GM12865 (cell line): ENCODE measurements at regions not wholly inside any gene's neighbourhood (a gene's known extent, or its start where the extent isn't known, plus 50 kb on each side); places are given as distances from the start of the nearest gene placed in this dataset.
"Not testable (repeated sequence)": the region's sequence is repeated elsewhere in the genome, so short reads cannot be mapped to it uniquely, and the experiment has no call there.

Experiments used
- DNase-seq: peaks from one replicate; pipeline ENCODE4 v3.0.0; 2010; ENCODE audit warnings: low read depth
- H3K4me3 ChIP-seq: 2 replicates; pipeline ENCODE4 v1.5.1; 2011; ENCODE audit warnings: mild to moderate bottlenecking, low read depth, low read length, control low read depth
- CTCF ChIP-seq: IDR thresholded peaks from 2 replicates; pipeline ENCODE4 v1.5.1; 2011; ENCODE audit warnings: low read length, control low read depth, low read depth, inconsistent platforms; ENCODE audit not compliant: insufficient read depth; ENCODE audit errors: missing control alignments

DNA sequence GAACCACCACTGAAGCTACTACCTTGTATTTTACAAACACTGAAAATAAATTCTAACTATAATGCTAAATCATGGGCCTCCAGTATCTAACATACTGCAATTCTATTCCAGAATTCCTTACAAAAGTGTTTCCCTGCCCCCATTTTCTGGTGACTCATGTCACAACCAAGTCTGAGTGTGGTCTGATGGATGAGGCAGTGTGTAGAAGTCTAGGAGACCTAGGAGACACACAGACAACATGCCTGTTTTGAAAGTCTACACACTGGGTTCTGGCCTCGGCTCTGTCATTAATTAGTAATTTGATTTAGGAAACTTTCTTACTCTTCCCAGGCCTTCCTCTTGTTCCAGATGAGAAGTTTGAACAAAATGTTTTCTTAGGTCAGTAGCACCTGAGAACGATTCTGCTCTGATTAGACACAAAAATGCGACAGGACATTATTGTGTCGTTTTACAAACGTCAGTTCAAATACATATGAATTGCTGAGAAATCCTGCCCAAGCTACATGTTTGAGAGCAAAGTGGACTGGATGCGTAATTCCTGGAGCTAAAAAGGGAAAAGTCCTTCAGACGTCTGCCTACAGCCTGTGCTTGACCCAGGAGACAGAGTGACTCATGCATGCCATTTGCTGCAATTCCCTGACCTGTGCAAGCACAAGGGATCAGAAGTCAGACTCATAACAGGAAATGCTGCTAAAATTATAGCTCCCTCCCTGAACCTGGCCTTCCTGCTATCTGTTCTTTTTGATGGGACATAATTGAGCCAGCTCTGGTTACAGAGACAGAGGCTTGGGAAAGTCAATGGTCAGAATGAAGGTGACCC lies 494.4 kb downstream of the SOX11 start:
- no peak overlapping the region for H3K4me3 ChIP-seq
- DNase-seq, result no peak
- TF ChIP-seq CTCF, result no peak

DNA sequence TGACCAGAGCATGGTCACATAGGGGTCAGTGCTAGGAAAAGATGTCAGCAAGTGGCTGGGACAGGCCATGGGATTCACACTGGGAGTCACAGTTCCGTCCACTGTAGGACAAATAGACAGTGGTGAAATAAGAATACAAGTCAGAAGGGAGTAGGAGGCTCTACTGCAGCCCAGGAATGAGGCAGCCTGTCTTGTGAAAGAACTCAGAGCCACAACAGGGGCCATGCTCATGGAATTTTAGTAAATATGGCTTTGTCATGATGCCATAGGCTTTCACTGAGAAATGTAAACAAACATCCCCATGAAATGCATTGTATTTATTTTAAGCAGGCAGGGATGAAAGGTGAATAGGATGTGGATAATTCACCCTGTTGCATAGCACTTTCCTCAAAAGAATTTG lies 504.3 kb downstream of the SOX11 start:
- no peak overlapping the region for H3K4me3 ChIP-seq
- TF ChIP-seq CTCF, result no peak
- no peak for DNase-seq

DNA sequence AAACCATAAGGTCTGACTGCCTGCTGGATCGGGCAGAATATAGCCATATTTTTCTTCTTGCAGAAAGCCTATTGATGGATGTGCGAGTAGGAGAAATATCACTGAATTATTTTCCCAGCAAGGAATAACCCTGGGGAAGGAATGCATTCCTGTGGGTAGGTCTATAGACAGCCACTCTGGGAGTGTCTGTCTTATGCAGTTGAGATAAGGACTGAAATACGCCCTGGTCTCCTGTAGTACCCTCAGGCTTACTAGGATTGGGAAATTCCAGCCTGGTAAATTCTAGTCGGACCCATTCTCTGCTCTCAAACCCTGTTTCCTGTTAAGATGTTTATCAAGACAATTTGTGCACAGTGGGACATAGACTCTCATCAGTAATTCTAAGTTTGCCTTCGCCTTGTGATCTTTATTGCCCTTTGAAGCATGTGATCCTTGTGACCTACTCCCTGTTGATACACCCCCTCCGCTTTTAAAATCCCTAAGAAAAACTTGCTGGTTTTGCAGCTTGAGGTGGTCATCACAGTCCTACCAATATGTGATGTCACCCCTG lies 506.3 kb downstream of the SOX11 start:
- not testable (repeated sequence) for H3K4me3 ChIP-seq, DNase-seq

DNA sequence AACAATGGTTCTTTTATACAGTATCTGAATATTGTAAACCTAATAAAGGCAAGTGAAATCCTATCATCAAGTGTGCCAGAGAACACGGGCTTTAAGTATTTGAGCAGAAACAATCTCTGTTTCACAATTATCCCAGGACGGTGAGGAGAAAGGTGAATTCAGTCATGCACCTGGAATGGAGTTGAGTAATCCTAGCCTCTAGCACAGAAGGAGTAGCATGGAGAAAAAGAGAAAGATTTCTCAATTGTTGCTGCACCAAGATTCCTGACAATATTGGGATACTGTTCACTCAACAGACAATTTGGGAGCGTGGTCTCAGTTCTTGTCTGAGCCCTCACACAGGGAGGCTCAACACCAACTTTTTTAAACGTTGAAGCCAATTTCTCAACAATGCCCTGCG lies 510.6 kb downstream of the SOX11 start:
- no peak for DNase-seq
- no peak overlapping the region for H3K4me3 ChIP-seq
- TF ChIP-seq CTCF, result no peak

DNA sequence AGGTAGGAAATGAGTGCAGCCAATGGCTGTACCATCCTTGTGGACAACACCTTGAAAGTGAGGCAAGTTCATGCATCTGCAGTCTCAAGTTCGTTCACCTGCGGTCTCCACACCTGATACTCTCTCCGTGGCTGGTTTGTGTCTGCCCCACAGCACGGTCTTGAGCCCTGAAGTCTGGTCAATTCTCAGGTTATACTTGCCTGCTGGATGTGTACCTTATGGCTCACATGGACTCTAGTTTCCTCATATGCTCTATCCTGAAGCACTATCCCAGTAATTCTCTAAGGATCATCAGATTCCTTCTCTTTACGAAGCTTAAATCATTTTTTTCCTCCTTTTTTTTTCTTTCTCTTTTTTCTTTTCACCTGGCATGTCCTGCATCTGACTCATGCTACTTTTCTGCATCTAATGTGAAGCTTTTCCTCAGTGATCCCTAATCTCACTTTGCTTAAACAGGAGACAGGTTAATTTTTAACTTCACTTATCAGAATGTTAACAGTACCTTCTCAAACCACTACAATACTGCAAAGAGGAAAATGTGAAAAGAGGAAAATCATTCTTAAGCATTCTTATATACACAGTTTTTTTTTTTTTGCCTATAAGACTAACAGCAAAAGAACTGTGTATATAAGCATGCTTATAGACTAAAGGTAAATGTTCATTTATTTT lies 511.2 kb downstream of the SOX11 start:
- TF ChIP-seq CTCF, result no peak
- DNase-seq, result no peak
- H3K4me3 ChIP-seq, result no peak overlapping the region

DNA sequence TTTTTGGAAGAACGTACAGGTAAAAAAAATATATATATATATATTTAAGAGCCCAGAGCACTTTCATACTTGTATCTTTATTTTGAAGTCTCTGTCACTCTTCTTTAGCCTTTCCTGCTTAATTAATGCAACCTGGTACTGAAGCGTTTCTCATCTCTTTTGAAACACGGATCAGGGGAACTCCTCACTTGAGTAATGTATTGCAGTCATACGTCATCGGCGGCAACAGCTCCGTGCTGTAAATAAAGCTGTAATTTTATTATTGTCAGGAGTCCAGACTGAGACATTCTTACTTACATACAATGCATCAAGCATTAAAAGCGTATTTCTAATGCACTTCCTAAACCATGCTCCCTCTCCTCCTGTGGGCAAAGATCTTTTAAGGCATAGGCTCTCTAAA lies 514.7 kb downstream of the SOX11 start:
- no peak for DNase-seq
- H3K4me3 ChIP-seq, result no peak overlapping the region
- no peak for TF ChIP-seq CTCF

DNA sequence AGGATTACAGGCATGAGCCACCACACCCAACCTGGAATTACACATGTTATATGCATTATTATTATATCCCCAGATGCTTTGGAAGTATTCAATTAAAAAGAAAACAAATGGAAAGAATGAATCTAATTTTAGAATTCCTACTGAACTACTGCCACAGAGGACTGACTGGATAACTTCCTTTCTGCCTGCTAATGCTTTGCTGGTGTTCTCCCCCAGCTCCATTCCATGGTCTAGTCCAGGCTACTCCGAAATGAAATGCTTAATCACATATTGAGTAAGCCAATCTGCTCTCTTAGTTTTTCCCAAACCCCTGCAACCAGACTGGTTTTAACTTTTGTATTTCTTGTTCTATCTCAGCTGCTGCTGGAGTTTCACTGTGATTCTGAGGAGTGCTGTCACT lies 519.1 kb downstream of the SOX11 start:
- DNase-seq, result no peak
- no peak for TF ChIP-seq CTCF
- H3K4me3 ChIP-seq, result no peak overlapping the region
